Epithelial cell of esophagus (primary cell): ENCODE measurements at regions not wholly inside any gene's neighbourhood (a gene's known extent, or its start where the extent isn't known, plus 50 kb on each side); places are given as distances from the start of the nearest gene placed in this dataset.

ENCODE experiments used
- DNase-seq: peaks from one replicate; pipeline ENCODE4 v3.0.0; 2010; ENCODE audit warnings: low read depth
- H3K4me3 ChIP-seq: 2 replicates; pipeline ENCODE4 v1.5.1; 2011; ENCODE audit warnings: mild to moderate bottlenecking, low read length, control low read depth
- CTCF ChIP-seq: IDR thresholded peaks from 2 replicates; pipeline ENCODE4 v1.5.1; 2011; ENCODE audit warnings: low read depth, mild to moderate bottlenecking, low read length, control low read depth, inconsistent platforms; ENCODE audit not compliant: insufficient read depth; ENCODE audit errors: missing control alignments

- DNase-seq: peak; percentile 63
- H3K4me3 ChIP-seq: no peak overlapping the region
- no peak for TF ChIP-seq CTCF
Observed at GRCh38 chr13:79792716-79793115, 311.8 kb downstream of the NDFIP2 start.

- no peak for TF ChIP-seq CTCF
- no peak for DNase-seq
- no peak overlapping the region for H3K4me3 ChIP-seq
Observed at GRCh38 chr13:79791471-79792042, 310.6 kb downstream of the NDFIP2 start.

GRCh38 chr13:79786176-79786575 lies 305.2 kb downstream of the NDFIP2 start:
- TF ChIP-seq CTCF: no peak
- H3K4me3 ChIP-seq: no peak overlapping the region
- DNase-seq: peak; percentile 13

GRCh38 chr13:79782541-79783205 lies 301.7 kb downstream of the NDFIP2 start:
- no peak for TF ChIP-seq CTCF
- H3K4me3 ChIP-seq: no peak overlapping the region
- DNase-seq: peak; percentile 64

- no peak for TF ChIP-seq CTCF
- no peak overlapping the region for H3K4me3 ChIP-seq
- DNase-seq: no peak
Observed at GRCh38 chr13:79781829-79782540, 301.0 kb downstream of the NDFIP2 start.

GRCh38 chr13:79780240-79780639 lies 299.3 kb downstream of the NDFIP2 start:
- no peak for TF ChIP-seq CTCF
- no peak overlapping the region for H3K4me3 ChIP-seq
- peak; percentile 8 for DNase-seq

- DNase-seq: peak; percentile 85
- no peak overlapping the region for H3K4me3 ChIP-seq
- TF ChIP-seq CTCF: no peak
Observed at GRCh38 chr13:79779761-79780160, 298.8 kb downstream of the NDFIP2 start.
